Vagina (tissue), 2 donors: ENCODE measurements at regions not wholly inside any gene's neighbourhood (a gene's known extent, or its start where the extent isn't known, plus 50 kb on each side); places are given as distances from the start of the nearest gene placed in this dataset.

ENCODE experiments used
- CTCF ChIP-seq, 3 experiments: fragments of 450-650 bp in 2 of 3; fragments of 200-600 bp in 1 of 3; sonication (generic) in 1 of 3; IDR thresholded peaks; one replicate each; pipeline ENCODE4 v1.5.1; 2017 to 2019; ENCODE audit warnings: antibody characterized with exemption in 3 of 3, mild to moderate bottlenecking in 2 of 3, moderate library complexity in 2 of 3
- POLR2AphosphoS5 ChIP-seq, 2 donors: sonication (generic); formaldehyde crosslinking; IDR thresholded peaks; one replicate each; pipeline ENCODE4 v1.9.0; 2017; ENCODE audit warnings: antibody characterized with exemption in 2 of 2, mild to moderate bottlenecking in 2 of 2, low read depth in 1 of 2; ENCODE audit not compliant: insufficient read depth in 1 of 2

DNA sequence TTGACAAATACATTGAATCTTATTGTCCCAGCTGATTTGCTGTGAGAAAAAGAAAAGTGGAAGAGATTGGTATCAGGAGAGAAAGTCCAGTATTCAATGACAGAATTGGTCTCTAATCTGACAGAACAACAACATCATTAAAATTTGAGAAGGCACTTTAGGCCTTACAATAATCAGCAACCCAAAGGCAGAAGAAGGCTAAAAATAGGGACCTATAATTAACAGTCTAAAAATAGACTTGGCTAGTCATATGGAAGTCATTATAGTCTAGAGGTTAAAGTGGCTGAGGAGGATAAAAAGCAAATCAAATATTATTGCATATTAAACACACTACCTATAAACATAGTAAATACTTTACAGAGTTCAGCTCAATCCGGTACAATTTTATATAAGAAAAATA is 393.6 kb upstream of the JAG1 start:
- TF ChIP-seq POLR2AphosphoS5 (IDR thresholded peaks at IDR 0.05; ENCODE audit: insufficient read depth in 1 of 2, low read depth in 1 of 2), result no peak
- TF ChIP-seq CTCF (IDR thresholded peaks at IDR 0.05), result no peak
